ENCODE measurements at regions not wholly inside any gene's neighbourhood (a gene's known extent, or its start where the extent isn't known, plus 50 kb on each side); places are given as distances from the start of the nearest gene placed in this dataset.

DNA sequence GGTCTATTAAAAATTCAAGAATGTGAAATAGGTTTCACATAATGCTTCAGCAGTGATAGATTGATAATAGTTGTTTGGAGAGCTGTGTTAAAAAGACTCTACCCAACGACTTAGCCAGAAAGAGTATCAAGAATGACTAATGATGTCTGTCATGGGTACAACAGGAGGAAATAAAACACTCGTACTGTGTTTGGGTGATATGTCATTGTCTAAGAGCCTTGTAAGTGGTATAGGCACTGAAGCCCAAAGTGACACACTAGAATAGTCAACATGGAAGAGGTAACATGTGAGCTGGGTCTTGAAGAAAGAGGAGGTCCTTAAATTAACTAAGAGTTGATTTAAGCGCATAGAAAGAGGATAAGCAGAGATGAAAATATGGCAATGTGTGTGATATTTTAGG lies 471.8 kb upstream of the MAN1A1 start:
- no peak overlapping the region for H4K8ac ChIP-seq (ENCODE audit: low read depth in 2 of 2, low read length in 2 of 2)
- H2AFZ ChIP-seq (replicated peaks; ENCODE audit: low read length, poor library complexity) = no peak overlapping the region
- H3K18ac ChIP-seq (ENCODE audit: low read depth, low read length) = no peak overlapping the region
- no peaks in the 10 kb centered on the region for H3K79me1 ChIP-seq (ENCODE audit: low read depth in 1 of 2, low read length in 2 of 2)
- H3K9me3 ChIP-seq (ENCODE audit: control insufficient read depth, insufficient read depth, low read length) = no peaks in the 10 kb centered on the region
- H2BK20ac ChIP-seq (ENCODE audit: low read depth, low read length) = no peak overlapping the region
- POLR2A ChIA-PET (ENCODE audit: unreplicated experiment) = no interaction called here
- no peaks in the 10 kb centered on the region for H3K4me1 ChIP-seq (ENCODE audit: control insufficient read depth, insufficient read depth, low read length)
- H3K9me1 ChIP-seq (ENCODE audit: insufficient read depth, low read length) = no peaks in the 10 kb centered on the region
- no peak overlapping the region for H2BK15ac ChIP-seq (ENCODE audit: low read depth, low read length)
- H3K27ac ChIP-seq (ENCODE audit: insufficient read depth, low read length) = no peak overlapping the region
- H2AK9ac ChIP-seq (replicated peaks; ENCODE audit: low read depth, low read length, poor library complexity) = no peak overlapping the region
- H3K27me3 ChIP-seq (ENCODE audit: control insufficient read depth, insufficient read depth, low read length) = no peaks in the 10 kb centered on the region
- H2BK120ac ChIP-seq (ENCODE audit: low read depth, low read length) = no peak overlapping the region
- H3K23ac ChIP-seq (ENCODE audit: low read depth, low read length) = no peak overlapping the region
- H4K5ac ChIP-seq (ENCODE audit: low read depth, low read length) = no peak overlapping the region
- no peak overlapping the region for H3K14ac ChIP-seq (replicated peaks; ENCODE audit: low read depth, low read length)
- dilution Hi-C loops (cut with HindIII; ENCODE audit: low sequenced_read_pairs, unreplicated experiment) (no loop called here), intact Hi-C loops (cut with micrococcal nuclease) (no loop called here), in situ Hi-C loops (cut with MboI; ENCODE audit: low sequenced_read_pairs) (no loop called here)
- ATAC-seq (ENCODE audit: low read depth) (no peak), DNase-seq (no peak)
- no peak overlapping the region for H2AK5ac ChIP-seq (ENCODE audit: low read depth, low read length)
- H4K20me1 ChIP-seq (ENCODE audit: insufficient read depth, low read length) = no peaks in the 10 kb centered on the region
- H3K4me3 ChIP-seq (ENCODE audit: insufficient read depth, low read depth, low read length) = no peak overlapping the region
- no peak overlapping the region for H3K4ac ChIP-seq (ENCODE audit: low read depth, low read length)
- H3K9ac ChIP-seq (ENCODE audit: low read depth, low read length) = no peak overlapping the region
- no peak overlapping the region for H4K91ac ChIP-seq (ENCODE audit: insufficient read depth, low read depth, low read length)
- BruUV-seq (replicated peaks) = no TSS peak
- H3K4me2 ChIP-seq (ENCODE audit: low read depth, low read length) = no peak overlapping the region
- CTCF ChIA-PET = no interaction called here
- 63% methylated on average over 2 of the region's 3 CpGs; no CpG with 5 or more reads in 1 of the 2 experiments for WGBS, 2 experiments (ENCODE audit: extremely low coverage in 2 of 2, insufficient read length in 1 of 2)
- no peak overlapping the region for H2BK5ac ChIP-seq (ENCODE audit: low read depth, low read length, poor library complexity, severe bottlenecking)
- no peak overlapping the region for H3K56ac ChIP-seq (ENCODE audit: extremely low read depth, insufficient read depth, low read length)
- no peaks in the 10 kb centered on the region for H3K36me3 ChIP-seq (ENCODE audit: control insufficient read depth, insufficient read depth, low read length)
- TF ChIP-seq CHD1 (IDR thresholded peaks at IDR 0.05; ENCODE audit: low read depth, low read length) = no peak
- TF ChIP-seq CEBPB (IDR thresholded peaks at IDR 0.05; ENCODE audit: low read depth, low read length) = no peak
- TF ChIP-seq MXI1 (IDR thresholded peaks at IDR 0.05; ENCODE audit: borderline replicate concordance, low read depth, low read length) = no peak
- no peak for TF ChIP-seq BHLHE40 (IDR thresholded peaks at IDR 0.05; ENCODE audit: low read depth, low read length)
- TF ChIP-seq POLR2A (IDR thresholded peaks at IDR 0.05; ENCODE audit: low read depth, low read length) = no peak

All from IMR-90 (cell line).